ENCODE measurements at regions not wholly inside any gene's neighbourhood (a gene's known extent, or its start where the extent isn't known, plus 50 kb on each side); places are given as distances from the start of the nearest gene placed in this dataset.

- Histone ChIP-seq H3K9me3 (ENCODE audit: low read depth) (no peaks in the 10 kb centered on the region), H3K4me1 (ENCODE audit: low read depth) (no peaks in the 10 kb centered on the region), H3K27ac (no peak overlapping the region), H3K27me3 (no peaks in the 10 kb centered on the region), H3K36me3 (no peaks in the 10 kb centered on the region), H3K4me3 (no peak overlapping the region)
- no peak for TF ChIP-seq CTCF (IDR thresholded peaks at IDR 0.05; ENCODE audit: low read depth, low read length)
- no peak for DNase-seq (ENCODE audit: low read depth in 1 of 2, low spot score in 1 of 2)
Observed at GRCh38 chr6:122026582-122027369, 372.7 kb upstream of the HSF2 start.

- Histone ChIP-seq H3K4me3 (no peak overlapping the region), H3K9me3 (ENCODE audit: low read depth) (no peaks in the 10 kb centered on the region), H3K36me3 (no peaks in the 10 kb centered on the region), H3K27me3 (no peaks in the 10 kb centered on the region), H3K27ac (no peak overlapping the region), H3K4me1 (ENCODE audit: low read depth) (no peaks in the 10 kb centered on the region)
- DNase-seq (ENCODE audit: low read depth in 1 of 2, low spot score in 1 of 2), result no peak
- no peak for TF ChIP-seq CTCF (IDR thresholded peaks at IDR 0.05; ENCODE audit: low read depth, low read length)
Observed at GRCh38 chr6:122028933-122029522, 370.4 kb upstream of the HSF2 start.

- H3K4me1 ChIP-seq (ENCODE audit: low read depth), result no peaks in the 10 kb centered on the region
- H3K27me3 ChIP-seq, result no peaks in the 10 kb centered on the region
- no peak overlapping the region for H3K27ac ChIP-seq
- no peak overlapping the region for H3K4me3 ChIP-seq
- peak; percentile 65 for TF ChIP-seq CTCF (IDR thresholded peaks at IDR 0.05; ENCODE audit: low read depth, low read length)
- no peaks in the 10 kb centered on the region for H3K36me3 ChIP-seq
- peak; percentile 68 to 77 for DNase-seq (ENCODE audit: low read depth in 1 of 2, low spot score in 1 of 2)
- no peaks in the 10 kb centered on the region for H3K9me3 ChIP-seq (ENCODE audit: low read depth)
Observed at GRCh38 chr6:122033564-122034181, 365.8 kb upstream of the HSF2 start.

GRCh38 chr6:122035173-122035572 is 364.3 kb upstream of the HSF2 start:
- H3K9me3 ChIP-seq (ENCODE audit: low read depth), result no peaks in the 10 kb centered on the region

GRCh38 chr6:122040261-122040660 is 359.2 kb upstream of the HSF2 start:
- Histone ChIP-seq H3K9me3 (ENCODE audit: low read depth) (no peaks in the 10 kb centered on the region), H3K36me3 (no peaks in the 10 kb centered on the region), H3K27me3 (no peaks in the 10 kb centered on the region), H3K4me3 (no peak overlapping the region), H3K4me1 (ENCODE audit: low read depth) (no peaks in the 10 kb centered on the region), H3K27ac (no peak overlapping the region)
- no peak for DNase-seq (ENCODE audit: low read depth in 1 of 2, low spot score in 1 of 2)
- TF ChIP-seq CTCF (IDR thresholded peaks at IDR 0.05; ENCODE audit: low read depth, low read length), result no peak

More at GRCh38 chr6:122035173-122035572, 364.3 kb upstream of the HSF2 start:
- no peak for TF ChIP-seq CTCF (IDR thresholded peaks at IDR 0.05; ENCODE audit: low read depth, low read length)
- Histone ChIP-seq H3K36me3 (no peaks in the 10 kb centered on the region), H3K4me3 (no peak overlapping the region), H3K27me3 (no peaks in the 10 kb centered on the region), H3K4me1 (ENCODE audit: low read depth) (no peaks in the 10 kb centered on the region), H3K27ac (no peak overlapping the region)
- DNase-seq (ENCODE audit: low read depth in 1 of 2, low spot score in 1 of 2), result no peak

Measured in cardiac muscle cell (in vitro differentiated cells and primary cell).